Caco-2 (cell line): ENCODE measurements at regions not wholly inside any gene's neighbourhood (a gene's known extent, or its start where the extent isn't known, plus 50 kb on each side); places are given as distances from the start of the nearest gene placed in this dataset.

Source experiments
- BruUV-seq: library from RNA; stranded (reverse); fragments of 400-500 nt; replicated peaks from 2 replicates; lab custom pipeline; 2021; lab: Mats Ljungman, UMichigan
- CTCF ChIA-PET: fragments of 300-600 bp; sonication (Branson Sonifier 250); formaldehyde crosslinking; loops from one replicate; lab custom pipeline; 2022; ENCODE audit warnings: antibody characterized with exemption; lab: Charles Lee
- POLR2A ChIA-PET: fragments of 300-600 bp; sonication (Branson Sonifier 250); formaldehyde crosslinking; loops from one replicate; lab custom pipeline; 2022; ENCODE audit warnings: antibody characterized with exemption; lab: Charles Lee
- DNase-seq, 2 experiments: peaks; one replicate each; pipeline versions ENCODE4 v3.0.0 to v3.0.0-alpha.2; 2020 to 2022
- H3K27me3 ChIP-seq: replicated peaks from 2 replicates; pipeline ENCODE4 v1.6.0; 2011; ENCODE audit warnings: low read length; ENCODE audit not compliant: control insufficient read depth, insufficient read depth
- H3K36me3 ChIP-seq: 2 replicates; pipeline ENCODE4 v1.5.1; 2011; ENCODE audit warnings: low read length; ENCODE audit not compliant: control insufficient read depth, insufficient read depth
- H3K4me1 ChIP-seq: fragments of 250-450 bp; sonication (Bioruptor Pico); 2 replicates; pipeline ENCODE4 v1.5.1; 2020; ENCODE audit warnings: mild to moderate bottlenecking
- H3K4me3 ChIP-seq: 2 replicates; pipeline ENCODE4 v1.5.1; 2011; ENCODE audit warnings: low read depth, mild to moderate bottlenecking, control low read depth, low read length
- H3K9me3 ChIP-seq: fragments of 250-450 bp; sonication (Bioruptor Pico); 2 replicates; pipeline ENCODE4 v1.5.1; 2020; ENCODE audit warnings: mild to moderate bottlenecking, moderate library complexity
- H3K27ac Mint-ChIP-seq: one replicate; pipeline ENCODE4 v1.8.0; 2022; ENCODE audit warnings: mixed read lengths; ENCODE audit not compliant: unreplicated experiment
- H3K27me3 Mint-ChIP-seq: one replicate; pipeline ENCODE4 v1.8.0; 2022; ENCODE audit warnings: mixed read lengths; ENCODE audit not compliant: insufficient read depth, unreplicated experiment
- H3K36me3 Mint-ChIP-seq: one replicate; pipeline ENCODE4 v1.8.0; 2022; ENCODE audit warnings: mild to moderate bottlenecking, mixed read lengths; ENCODE audit not compliant: insufficient read depth, unreplicated experiment
- H3K4me1 Mint-ChIP-seq: one replicate; pipeline ENCODE4 v1.8.0; 2022; ENCODE audit warnings: low read depth, mixed read lengths; ENCODE audit not compliant: unreplicated experiment
- H3K4me3 Mint-ChIP-seq: one replicate; pipeline ENCODE4 v1.8.0; 2022; ENCODE audit warnings: mild to moderate bottlenecking, moderate library complexity, mixed read lengths; ENCODE audit not compliant: unreplicated experiment
- H3K9me3 Mint-ChIP-seq: one replicate; pipeline ENCODE4 v1.8.0; 2022; ENCODE audit warnings: mixed read lengths; ENCODE audit not compliant: unreplicated experiment
- CTCF ChIP-seq, 2 experiments: fragments of 200-600 bp in 1 of 2; IDR thresholded peaks; 1 replicate in 1 of 2; 2 replicates in 1 of 2; pipeline versions ENCODE4 v1.5.1 to v1.8.0; 2011 to 2022; ENCODE audit warnings: antibody characterized with exemption in 1 of 2, control low read depth in 1 of 2, inconsistent platforms in 1 of 2, low read depth in 1 of 2, low read length in 1 of 2, mild to moderate bottlenecking in 1 of 2, moderate library complexity in 1 of 2; ENCODE audit not compliant: insufficient read depth in 1 of 2, severe bottlenecking in 1 of 2, unreplicated experiment in 1 of 2
- intact Hi-C: fragments of 100-400 bp; cut with micrococcal nuclease; formaldehyde crosslinking; loops from one replicate; pipeline ENCODE4 v1.10.0; 2022; ENCODE audit not compliant: unreplicated experiment

DNA sequence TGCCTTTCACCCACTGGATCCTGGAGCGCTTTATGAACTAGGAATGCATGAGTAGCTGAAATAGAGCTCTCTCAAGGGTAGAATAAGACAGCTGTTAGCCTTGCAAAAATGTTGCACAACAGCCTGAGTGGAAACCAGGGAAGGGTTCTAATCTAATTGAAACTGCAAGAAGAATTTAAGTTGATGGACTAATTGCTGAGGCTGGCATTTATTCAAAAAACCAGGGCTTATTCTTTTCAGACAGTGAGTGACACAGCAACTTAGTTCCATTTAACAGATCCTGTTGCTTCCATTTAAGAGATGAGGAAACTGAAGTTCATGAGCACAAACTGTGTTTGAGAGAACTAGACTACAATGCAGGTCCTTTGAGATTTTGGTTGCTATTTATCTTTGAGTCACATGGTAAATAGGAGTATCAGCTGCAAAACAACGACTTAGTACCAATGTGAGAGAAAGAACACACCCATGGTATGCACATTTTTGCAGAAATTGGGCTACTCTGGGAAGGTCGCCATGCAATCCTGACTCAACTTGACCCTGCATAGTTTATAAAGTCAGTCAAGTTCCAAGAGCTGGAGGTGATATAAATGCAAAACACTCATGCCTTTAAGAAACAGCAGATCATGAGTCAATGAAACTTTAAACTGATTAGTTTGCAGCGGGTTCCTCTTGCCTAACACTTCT is 76.4 kb upstream of the PARD3B start:
- TF ChIP-seq CTCF (IDR thresholded peaks at IDR 0.05; ENCODE audit: insufficient read depth in 1 of 2, low read depth in 1 of 2, low read length in 1 of 2, severe bottlenecking in 1 of 2, unreplicated experiment in 1 of 2) = no peak
- Mint-ChIP-seq H3K4me1 (peaks cover 10% of the 10 kb centered on the region), H3K9me3 (no peaks in the 10 kb centered on the region), H3K27ac (no peak overlapping the region), H3K36me3 (no peaks in the 10 kb centered on the region), H3K4me3 (no peak overlapping the region), H3K27me3 (no peaks in the 10 kb centered on the region)
- H3K9me3 ChIP-seq = no peaks in the 10 kb centered on the region
- intact Hi-C loops = no loop called here
- H3K27me3 ChIP-seq = no peaks in the 10 kb centered on the region
- ChIA-PET CTCF (no interaction called here), POLR2A (no interaction called here)
- BruUV-seq = no TSS peak
- peaks cover 15% of the 10 kb centered on the region for H3K4me1 ChIP-seq
- no peak for DNase-seq
- no peak overlapping the region for H3K4me3 ChIP-seq
- H3K36me3 ChIP-seq = no peaks in the 10 kb centered on the region

GRCh38 chr2:204470178-204470620 is 75.1 kb upstream of the PARD3B start:
- ChIA-PET CTCF (no interaction called here), POLR2A (no interaction called here)
- no TSS peak for BruUV-seq
- no peak overlapping the region for H3K4me3 Mint-ChIP-seq
- H3K4me3 ChIP-seq = no peak overlapping the region
- H3K4me1 Mint-ChIP-seq = peaks cover 12% of the 10 kb centered on the region
- no peaks in the 10 kb centered on the region for H3K9me3 ChIP-seq
- H3K27me3 Mint-ChIP-seq = no peaks in the 10 kb centered on the region
- H3K27ac Mint-ChIP-seq = peak overlapping the region; percentile 4
- H3K36me3 Mint-ChIP-seq = no peaks in the 10 kb centered on the region
- TF ChIP-seq CTCF (IDR thresholded peaks at IDR 0.05; ENCODE audit: insufficient read depth in 1 of 2, low read depth in 1 of 2, low read length in 1 of 2, severe bottlenecking in 1 of 2, unreplicated experiment in 1 of 2) = no peak
- no peaks in the 10 kb centered on the region for H3K36me3 ChIP-seq
- peaks cover 15% of the 10 kb centered on the region for H3K4me1 ChIP-seq
- H3K27me3 ChIP-seq = no peaks in the 10 kb centered on the region
- intact Hi-C loops = no loop called here
- no peaks in the 10 kb centered on the region for H3K9me3 Mint-ChIP-seq
- DNase-seq = peak in 1 of 2 experiments; percentile 19

DNA sequence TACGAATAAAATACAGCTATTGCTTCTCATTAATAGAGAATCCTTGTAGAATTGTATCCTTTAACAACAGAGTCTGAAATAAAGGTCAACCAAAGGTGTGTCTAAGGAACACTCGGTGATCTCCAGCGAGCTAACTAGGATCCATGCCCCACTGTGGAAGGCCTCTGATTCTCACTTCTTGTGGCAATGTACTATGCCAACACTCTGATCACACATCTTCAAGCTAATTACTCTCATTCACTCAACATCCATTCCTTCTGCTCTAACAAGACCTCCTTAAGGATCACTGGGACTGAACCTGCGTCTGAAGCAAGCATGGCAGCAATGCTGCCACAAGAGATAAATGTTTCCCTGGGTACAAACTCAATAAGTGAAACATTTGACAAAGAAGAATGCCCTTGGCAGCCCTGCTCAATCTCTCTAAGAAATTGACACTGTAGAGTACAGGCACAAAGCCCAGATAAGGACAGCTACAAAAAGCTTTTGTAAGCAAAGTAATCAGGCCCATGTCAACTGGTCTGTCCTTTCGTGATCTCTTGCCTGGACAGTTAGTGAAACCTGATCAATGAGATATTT is 74.6 kb upstream of the PARD3B start:
- DNase-seq = no peak
- Histone ChIP-seq H3K4me1 (peaks cover 15% of the 10 kb centered on the region), H3K36me3 (no peaks in the 10 kb centered on the region), H3K27me3 (no peaks in the 10 kb centered on the region), H3K4me3 (no peak overlapping the region), H3K9me3 (no peaks in the 10 kb centered on the region)
- Mint-ChIP-seq H3K27me3 (no peaks in the 10 kb centered on the region), H3K9me3 (no peaks in the 10 kb centered on the region), H3K4me1 (peaks cover 12% of the 10 kb centered on the region), H3K27ac (peak overlapping the region; percentile 4), H3K4me3 (no peak overlapping the region), H3K36me3 (no peaks in the 10 kb centered on the region)
- no peak for TF ChIP-seq CTCF (IDR thresholded peaks at IDR 0.05; ENCODE audit: insufficient read depth in 1 of 2, low read depth in 1 of 2, low read length in 1 of 2, severe bottlenecking in 1 of 2, unreplicated experiment in 1 of 2)
- intact Hi-C loops = no loop called here
- POLR2A ChIA-PET = no interaction called here
- CTCF ChIA-PET = no interaction called here
- no TSS peak for BruUV-seq
